GM12878 (cell line): ENCODE measurements at regions not wholly inside any gene's neighbourhood (a gene's known extent, or its start where the extent isn't known, plus 50 kb on each side); places are given as distances from the start of the nearest gene placed in this dataset.

Experiments used
- ATAC-seq: fragments of 200-7000 bp; cut with Tn5 transposase; 3 replicates; pipeline ENCODE4 v1.9.1; 2020; ENCODE audit warnings: mild to moderate bottlenecking, moderate library complexity
- BruUV-seq: library from RNA; stranded (reverse); fragments of 400-500 nt; replicated peaks from 2 replicates; lab custom pipeline; 2021; lab: Mats Ljungman, UMichigan
- CTCF ChIA-PET: fragments of 300-600 bp; sonication (Branson Sonifier 250); formaldehyde crosslinking; extraction: SDS; loops from one replicate; lab custom pipeline; 2021; ENCODE audit warnings: inconsistent platforms; lab: Yijun Ruan, JAX
- POLR2A ChIA-PET: fragments of 350-600 bp; formaldehyde crosslinking; extraction: SDS; loops from one replicate; lab custom pipeline; 2021; ENCODE audit warnings: inconsistent platforms; lab: Charles Lee
- RAD21 ChIA-PET: fragments of 300-600 bp; sonication (Branson Sonifier 250); formaldehyde crosslinking; loops from one replicate; lab custom pipeline; 2023; ENCODE audit warnings: antibody characterized with exemption; ENCODE audit not compliant: unreplicated experiment; lab: Charles Lee
- SMC1A ChIA-PET: fragments of 300-600 bp; sonication (Branson Sonifier 250); formaldehyde crosslinking; loops from one replicate; lab custom pipeline; 2023; ENCODE audit not compliant: unreplicated experiment, uncharacterized antibody; lab: Charles Lee
- DNase-seq: peaks from one replicate; pipeline ENCODE4 v3.0.0-alpha.2; 2011; ENCODE audit warnings: low read depth, low spot score
- FAIRE-seq: peaks from 3 replicates; lab custom pipeline; 2011; peaks lifted over from hg19 to GRCh38; lab: Jason Lieb, UNC
- H2AFZ ChIP-seq: 2 replicates; pipeline ENCODE4 v1.6.0; 2011; ENCODE audit warnings: low read depth, low read length, control low read depth; ENCODE audit not compliant: control insufficient read depth
- H3K27ac ChIP-seq: 2 replicates; pipeline ENCODE4 v1.5.1; 2011; ENCODE audit warnings: control low read depth; ENCODE audit not compliant: control insufficient read depth, insufficient read depth
- H3K27me3 ChIP-seq, 2 experiments: replicated peaks in 1 of 2; 2 replicates each; pipeline versions ENCODE4 v1.6.0 to v1.6.1; 2011; ENCODE audit warnings: low read length in 1 of 2; ENCODE audit not compliant: control insufficient read depth in 2 of 2, insufficient read depth in 2 of 2
- H3K36me3 ChIP-seq, 2 experiments: 2 replicates each; pipeline ENCODE4 v1.5.1; 2011; ENCODE audit warnings: low read length in 1 of 2; ENCODE audit not compliant: control insufficient read depth in 2 of 2, insufficient read depth in 2 of 2
- H3K4me1 ChIP-seq: 2 replicates; pipeline ENCODE4 v1.6.1; 2011; ENCODE audit warnings: mild to moderate bottlenecking, low read length, moderate library complexity, mixed read lengths; ENCODE audit not compliant: control insufficient read depth, insufficient read depth
- H3K4me2 ChIP-seq: 2 replicates; pipeline ENCODE4 v1.6.0; 2011; ENCODE audit warnings: control low read depth; ENCODE audit not compliant: control insufficient read depth, insufficient read depth
- H3K4me3 ChIP-seq: fragments of 200-600 bp; sonication (generic); 2 replicates; pipeline ENCODE4 v1.5.1; 2016
- H3K79me2 ChIP-seq: 2 replicates; pipeline ENCODE4 v1.6.0; 2011; ENCODE audit warnings: low read length; ENCODE audit not compliant: control insufficient read depth, insufficient read depth
- H3K9ac ChIP-seq: 2 replicates; pipeline ENCODE4 v1.8.0; 2011; ENCODE audit warnings: low read length, control low read depth, mixed read lengths; ENCODE audit not compliant: control insufficient read depth, insufficient read depth
- H3K9me3 ChIP-seq: replicated peaks from 3 replicates; pipeline ENCODE4 v1.5.1; 2011; ENCODE audit warnings: mild to moderate bottlenecking, low read length; ENCODE audit not compliant: control insufficient read depth, insufficient read depth
- H4K20me1 ChIP-seq: 2 replicates; pipeline ENCODE4 v1.6.0; 2011; ENCODE audit not compliant: control insufficient read depth, insufficient read depth
- BCL11A ChIP-seq: IDR thresholded peaks from 2 replicates; pipeline ENCODE4 v1.6.1; 2011; ENCODE audit warnings: low read depth, low read length
- BMI1 ChIP-seq: fragments of 450-650 bp; IDR thresholded peaks from 2 replicates; pipeline ENCODE4 v1.6.1; 2016; ENCODE audit warnings: mild to moderate bottlenecking, moderate library complexity, borderline replicate concordance
- CEBPB ChIP-seq, 2 experiments: fragments of 150-350 bp in 1 of 2; IDR thresholded peaks; 2 replicates each; pipeline ENCODE4 v1.6.1; 2012 to 2014; ENCODE audit warnings: low read depth in 2 of 2, low read length in 2 of 2, borderline replicate concordance in 1 of 2, inconsistent platforms in 1 of 2
- CHD4 ChIP-seq: fragments of 200-600 bp; sonication (generic); IDR thresholded peaks from 2 replicates; pipeline ENCODE4 v1.6.1; 2016; ENCODE audit warnings: mild to moderate bottlenecking
- CREM ChIP-seq: IDR thresholded peaks from 2 replicates; pipeline ENCODE4 v1.6.1; 2014; ENCODE audit warnings: antibody characterized with exemption, low read depth
- ESRRA ChIP-seq: IDR thresholded peaks from 2 replicates; pipeline ENCODE4 v1.6.1; 2012; ENCODE audit warnings: mild to moderate bottlenecking, low read length, improper control_type of control experiment
- FOXK2 ChIP-seq: fragments of 450-650 bp; IDR thresholded peaks from 2 replicates; pipeline ENCODE4 v1.6.1; 2017; ENCODE audit warnings: mild to moderate bottlenecking, moderate library complexity
- HDGF ChIP-seq: fragments of 450-650 bp; IDR thresholded peaks from 2 replicates; pipeline ENCODE4 v1.6.1; 2016; ENCODE audit warnings: antibody characterized with exemption
- KAT2A ChIP-seq: conservative IDR thresholded peaks from 2 replicates; pipeline ENCODE4 v1.6.1; 2011; ENCODE audit warnings: low read depth, low read length; ENCODE audit not compliant: control insufficient read depth
- MEF2B ChIP-seq: fragments of 450-650 bp; IDR thresholded peaks from 2 replicates; pipeline ENCODE4 v1.6.1; 2018; ENCODE audit warnings: mild to moderate bottlenecking, moderate library complexity; ENCODE audit not compliant: partially characterized antibody, poor library complexity, severe bottlenecking
- MTA2 ChIP-seq: fragments of 450-650 bp; IDR thresholded peaks from 2 replicates; pipeline ENCODE4 v1.6.1; 2016; ENCODE audit warnings: low read depth, mild to moderate bottlenecking, moderate library complexity
- NRF1 ChIP-seq: conservative IDR thresholded peaks from 2 replicates; pipeline ENCODE4 v1.6.1; 2011; ENCODE audit warnings: mild to moderate bottlenecking, low read depth, low read length, improper control_type of control experiment
- PAX5 ChIP-seq: IDR thresholded peaks from 2 replicates; pipeline ENCODE4 v1.6.1; 2011; ENCODE audit warnings: low read depth, low read length, borderline replicate concordance
- RBBP5 ChIP-seq: fragments of 200-600 bp; sonication (generic); conservative IDR thresholded peaks from 2 replicates; pipeline ENCODE4 v1.6.1; 2016
- SIX5 ChIP-seq: IDR thresholded peaks from 2 replicates; pipeline ENCODE4 v1.6.1; 2011; ENCODE audit warnings: mild to moderate bottlenecking, low read depth, low read length, moderate library complexity; ENCODE audit not compliant: severe bottlenecking
- SREBF2 ChIP-seq: IDR thresholded peaks from 2 replicates; pipeline ENCODE4 v1.6.1; 2012; ENCODE audit warnings: mild to moderate bottlenecking, low read length
- TCF3 ChIP-seq: IDR thresholded peaks from 2 replicates; pipeline ENCODE4 v1.6.1; 2012; ENCODE audit warnings: low read depth, mild to moderate bottlenecking, low read length, borderline replicate concordance; ENCODE audit not compliant: insufficient read depth
- ZNF207 ChIP-seq: fragments of 450-650 bp; IDR thresholded peaks from 2 replicates; pipeline ENCODE4 v1.6.1; 2014; ENCODE audit warnings: antibody characterized with exemption, mild to moderate bottlenecking, borderline replicate concordance
- ZNF274 ChIP-seq: IDR thresholded peaks from one replicate; pipeline ENCODE4 v1.8.0; 2011; ENCODE audit not compliant: insufficient read length, insufficient read depth
- WGBS: methylation state at CpG from one replicate; pipeline ENCODE4 v1.1.6; 2016; ENCODE audit warnings: low lambda C conversion rate; ENCODE audit not compliant: insufficient replicate concordance, insufficient coverage; ENCODE audit errors: missing lambda C conversion rate; 5-methylcytosine and 5-hydroxymethylcytosine counted together
- in situ Hi-C: fragments of 300-500 bp; cut with MboI; formaldehyde crosslinking; loops from 9 replicates; pipeline ENCODE4 v1.14.3; 2018; ENCODE audit warnings: mixed read lengths
- intact Hi-C: fragments of 100-400 bp; cut with micrococcal nuclease; formaldehyde crosslinking; loops from one replicate; pipeline ENCODE4 v1.14.2; 2022; ENCODE audit not compliant: unreplicated experiment
- TF ChIP-seq, protein P1 (sequence below): fragments of 150-350 bp; IDR thresholded peaks from 2 replicates; pipeline ENCODE4 v1.6.1; 2014; ENCODE audit warnings: mild to moderate bottlenecking, low read depth, low read length
- TF ChIP-seq, protein P2 (sequence below): IDR thresholded peaks from 2 replicates; pipeline ENCODE4 v1.6.1; 2011; ENCODE audit warnings: borderline replicate concordance, low read depth, mild to moderate bottlenecking, moderate library complexity, low read length; ENCODE audit not compliant: insufficient read depth, poor library complexity, severe bottlenecking
- TF ChIP-seq, protein P3 (sequence below): IDR thresholded peaks from 2 replicates; pipeline ENCODE4 v1.6.1; 2012; ENCODE audit warnings: low read length, inconsistent platforms

GRCh38 chr21:27246741-27247140 is 279.9 kb upstream of the ADAMTS5 start (continued):
- TF ChIP-seq, protein P1, sequence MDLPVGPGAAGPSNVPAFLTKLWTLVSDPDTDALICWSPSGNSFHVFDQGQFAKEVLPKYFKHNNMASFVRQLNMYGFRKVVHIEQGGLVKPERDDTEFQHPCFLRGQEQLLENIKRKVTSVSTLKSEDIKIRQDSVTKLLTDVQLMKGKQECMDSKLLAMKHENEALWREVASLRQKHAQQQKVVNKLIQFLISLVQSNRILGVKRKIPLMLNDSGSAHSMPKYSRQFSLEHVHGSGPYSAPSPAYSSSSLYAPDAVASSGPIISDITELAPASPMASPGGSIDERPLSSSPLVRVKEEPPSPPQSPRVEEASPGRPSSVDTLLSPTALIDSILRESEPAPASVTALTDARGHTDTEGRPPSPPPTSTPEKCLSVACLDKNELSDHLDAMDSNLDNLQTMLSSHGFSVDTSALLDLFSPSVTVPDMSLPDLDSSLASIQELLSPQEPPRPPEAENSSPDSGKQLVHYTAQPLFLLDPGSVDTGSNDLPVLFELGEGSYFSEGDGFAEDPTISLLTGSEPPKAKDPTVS, result no peak
- TF ChIP-seq SREBF2 (no peak), NRF1 (no peak), ZNF207 (no peak), BCL11A (no peak)

- H3K27ac ChIP-seq, result no peak overlapping the region
- ChIA-PET RAD21 (no interaction called here), CTCF (no interaction called here), POLR2A (no interaction called here), SMC1A (no interaction called here)
- no peaks in the 10 kb centered on the region for H3K27me3 ChIP-seq
- H3K4me3 ChIP-seq, result no peak overlapping the region
- no peak overlapping the region for H3K4me2 ChIP-seq
- no peaks in the 10 kb centered on the region for H3K4me1 ChIP-seq
- BruUV-seq, result no TSS peak
- 4% methylated on average over 3 of the region's 3 CpGs for WGBS
- no peak for FAIRE-seq
- no peak overlapping the region for H3K9ac ChIP-seq
- intact Hi-C loops (no loop called here), in situ Hi-C loops (no loop called here)
- no peaks in the 10 kb centered on the region for H3K36me3 ChIP-seq
- H2AFZ ChIP-seq, result no peak overlapping the region
- no peak for ATAC-seq
- no peaks in the 10 kb centered on the region; the same call in 2 of the 3 replicates for H3K9me3 ChIP-seq
- no peak for DNase-seq
- H3K79me2 ChIP-seq, result no peaks in the 10 kb centered on the region
- H4K20me1 ChIP-seq, result no peaks in the 10 kb centered on the region
- TF ChIP-seq HDGF (no peak), MTA2 (no peak), RBBP5 (no peak), CHD4 (no peak), BMI1 (no peak), MEF2B (no peak), FOXK2 (no peak), CREM (no peak), ESRRA (no peak), BCL11A (no peak), PAX5 (no peak), SIX5 (no peak), TCF3 (no peak), CEBPB (IDR thresholded peaks at IDR 0.05; ENCODE audit: borderline replicate concordance in 1 of 2, low read depth in 2 of 2, low read length in 2 of 2) (no peak), KAT2A (no peak), ZNF274 (no peak)
- TF ChIP-seq, protein P2, sequence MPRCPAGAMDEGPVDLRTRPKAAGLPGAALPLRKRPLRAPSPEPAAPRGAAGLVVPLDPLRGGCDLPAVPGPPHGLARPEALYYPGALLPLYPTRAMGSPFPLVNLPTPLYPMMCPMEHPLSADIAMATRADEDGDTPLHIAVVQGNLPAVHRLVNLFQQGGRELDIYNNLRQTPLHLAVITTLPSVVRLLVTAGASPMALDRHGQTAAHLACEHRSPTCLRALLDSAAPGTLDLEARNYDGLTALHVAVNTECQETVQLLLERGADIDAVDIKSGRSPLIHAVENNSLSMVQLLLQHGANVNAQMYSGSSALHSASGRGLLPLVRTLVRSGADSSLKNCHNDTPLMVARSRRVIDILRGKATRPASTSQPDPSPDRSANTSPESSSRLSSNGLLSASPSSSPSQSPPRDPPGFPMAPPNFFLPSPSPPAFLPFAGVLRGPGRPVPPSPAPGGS, result no peak
- TF ChIP-seq, protein P3, sequence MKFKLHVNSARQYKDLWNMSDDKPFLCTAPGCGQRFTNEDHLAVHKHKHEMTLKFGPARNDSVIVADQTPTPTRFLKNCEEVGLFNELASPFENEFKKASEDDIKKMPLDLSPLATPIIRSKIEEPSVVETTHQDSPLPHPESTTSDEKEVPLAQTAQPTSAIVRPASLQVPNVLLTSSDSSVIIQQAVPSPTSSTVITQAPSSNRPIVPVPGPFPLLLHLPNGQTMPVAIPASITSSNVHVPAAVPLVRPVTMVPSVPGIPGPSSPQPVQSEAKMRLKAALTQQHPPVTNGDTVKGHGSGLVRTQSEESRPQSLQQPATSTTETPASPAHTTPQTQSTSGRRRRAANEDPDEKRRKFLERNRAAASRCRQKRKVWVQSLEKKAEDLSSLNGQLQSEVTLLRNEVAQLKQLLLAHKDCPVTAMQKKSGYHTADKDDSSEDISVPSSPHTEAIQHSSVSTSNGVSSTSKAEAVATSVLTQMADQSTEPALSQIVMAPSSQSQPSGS, result no peak
Measured at GRCh38 chr21:27244776-27245175, 277.9 kb upstream of the ADAMTS5 start.
